Sigmoid colon (tissue), 4 donors: ENCODE measurements at regions not wholly inside any gene's neighbourhood (a gene's known extent, or its start where the extent isn't known, plus 50 kb on each side); places are given as distances from the start of the nearest gene placed in this dataset.

Experiments
- CTCF ChIP-seq, 4 experiments: fragments of 450-650 bp in 3 of 4; fragments of 200-600 bp in 1 of 4; IDR thresholded peaks; one replicate each; pipeline ENCODE4 v1.5.1; 2016 to 2019; ENCODE audit warnings: antibody characterized with exemption in 4 of 4, mild to moderate bottlenecking in 3 of 4, moderate library complexity in 2 of 4
- EP300 ChIP-seq, 4 donors: sonication (generic); formaldehyde crosslinking; IDR thresholded peaks; one replicate each; pipeline ENCODE4 v1.6.1; 2017; ENCODE audit warnings: antibody characterized with exemption in 4 of 4

- TF ChIP-seq EP300 (IDR thresholded peaks at IDR 0.05) (no peak), CTCF (IDR thresholded peaks at IDR 0.05) (no peak)
These were observed 274.1 kb upstream of the TENM3 start for GRCh38 chr4:181969151-181969550.
